ENCODE measurements at regions not wholly inside any gene's neighbourhood (a gene's known extent, or its start where the extent isn't known, plus 50 kb on each side); places are given as distances from the start of the nearest gene placed in this dataset.

- ChIA-PET POLR2A (no interaction called here), CTCF (no interaction called here)
- intact Hi-C loops (cut with micrococcal nuclease) = no loop called here
- TF ChIP-seq CTCF (IDR thresholded peaks at IDR 0.05) = no peak
- ATAC-seq (no peak), DNase-seq (no peak)
- no peaks in the 10 kb centered on the region for H3K4me1 Mint-ChIP-seq (ENCODE audit: low read depth)
- H3K27me3 Mint-ChIP-seq = no peaks in the 10 kb centered on the region
- H3K9me3 Mint-ChIP-seq = peaks cover 8% of the 10 kb centered on the region
- no peak overlapping the region for H3K4me3 Mint-ChIP-seq
- H3K36me3 Mint-ChIP-seq (ENCODE audit: low read depth) = no peaks in the 10 kb centered on the region
- H3K27ac Mint-ChIP-seq = no peak overlapping the region
Observed at GRCh38 chr19:28283592-28283991, 929.4 kb downstream of the UQCRFS1 start.

- H3K4me1 Mint-ChIP-seq (ENCODE audit: low read depth) = no peaks in the 10 kb centered on the region
- peaks cover 8% of the 10 kb centered on the region for H3K9me3 Mint-ChIP-seq
- no peaks in the 10 kb centered on the region for H3K36me3 Mint-ChIP-seq (ENCODE audit: low read depth)
- CTCF ChIA-PET = no interaction called here
- no peak overlapping the region for H3K27ac Mint-ChIP-seq
- ATAC-seq (no peak), DNase-seq (no peak)
- TF ChIP-seq CTCF (IDR thresholded peaks at IDR 0.05) = no peak
- POLR2A ChIA-PET = no interaction called here
- no peaks in the 10 kb centered on the region for H3K27me3 Mint-ChIP-seq
- intact Hi-C loops (cut with micrococcal nuclease) = no loop called here
- H3K4me3 Mint-ChIP-seq = no peak overlapping the region
Observed at GRCh38 chr19:28281676-28282075, 931.3 kb downstream of the UQCRFS1 start.

GRCh38 chr19:28264556-28264955 lies 948.4 kb downstream of the UQCRFS1 start:
- POLR2A ChIA-PET = no interaction called here
- Mint-ChIP-seq H3K27me3 (no peaks in the 10 kb centered on the region), H3K4me3 (no peak overlapping the region), H3K4me1 (ENCODE audit: low read depth) (no peaks in the 10 kb centered on the region), H3K36me3 (ENCODE audit: low read depth) (no peaks in the 10 kb centered on the region), H3K9me3 (peaks cover 2% of the 10 kb centered on the region), H3K27ac (no peak overlapping the region)
- DNase-seq (no peak), ATAC-seq (no peak)
- TF ChIP-seq CTCF (IDR thresholded peaks at IDR 0.05) = no peak
- CTCF ChIA-PET = no interaction called here
- intact Hi-C loops (cut with micrococcal nuclease) = no loop called here

- Mint-ChIP-seq H3K9me3 (peaks cover 2% of the 10 kb centered on the region), H3K36me3 (ENCODE audit: low read depth) (no peaks in the 10 kb centered on the region), H3K27ac (no peak overlapping the region), H3K4me3 (no peak overlapping the region), H3K27me3 (peaks cover 1% of the 10 kb centered on the region), H3K4me1 (ENCODE audit: low read depth) (no peaks in the 10 kb centered on the region)
- TF ChIP-seq CTCF (IDR thresholded peaks at IDR 0.05) = no peak
- no peak for ATAC-seq
- no peak for DNase-seq
- POLR2A ChIA-PET = no interaction called here
- CTCF ChIA-PET = no interaction called here
- intact Hi-C loops (cut with micrococcal nuclease) = no loop called here
Observed at GRCh38 chr19:28258829-28259228, 954.1 kb downstream of the UQCRFS1 start.

- intact Hi-C loops (cut with micrococcal nuclease) = no loop called here
- Mint-ChIP-seq H3K4me1 (ENCODE audit: low read depth) (no peaks in the 10 kb centered on the region), H3K27me3 (peaks cover 1% of the 10 kb centered on the region), H3K9me3 (no peaks in the 10 kb centered on the region), H3K36me3 (ENCODE audit: low read depth) (no peaks in the 10 kb centered on the region), H3K27ac (no peak overlapping the region), H3K4me3 (no peak overlapping the region)
- POLR2A ChIA-PET = no interaction called here
- DNase-seq (no peak), ATAC-seq (no peak)
- no peak for TF ChIP-seq CTCF (IDR thresholded peaks at IDR 0.05)
- CTCF ChIA-PET = no interaction called here
Observed at GRCh38 chr19:28257396-28257795, 955.6 kb downstream of the UQCRFS1 start.

All from activated CD8-positive, alpha-beta T cell treated with anti-CD3 and anti-CD28 coated beads for 36 hours (primary cell).